ENCODE measurements at regions not wholly inside any gene's neighbourhood (a gene's known extent, or its start where the extent isn't known, plus 50 kb on each side); places are given as distances from the start of the nearest gene placed in this dataset.
"Not testable (repeated sequence)": the region's sequence is repeated elsewhere in the genome, so short reads cannot be mapped to it uniquely, and the experiment has no call there.

DNA sequence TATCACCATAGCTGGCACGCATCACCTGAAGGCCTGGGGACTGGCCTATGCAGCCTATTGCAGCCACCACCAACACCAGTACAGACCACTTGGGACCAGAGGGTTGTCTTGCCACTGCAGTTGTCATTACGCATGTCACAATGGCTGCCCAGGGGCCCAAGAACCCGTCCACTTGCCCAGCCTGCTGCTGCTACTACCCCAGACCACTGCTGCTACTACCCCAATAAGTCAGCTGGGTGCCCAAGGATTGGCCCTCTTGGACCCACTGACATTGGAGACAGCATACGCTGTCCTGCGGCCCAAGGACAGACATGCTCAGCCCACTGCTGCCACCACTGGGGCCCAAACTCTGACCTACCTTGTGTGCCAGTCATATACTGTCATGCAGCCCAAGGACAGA lies 102.7 kb upstream of the OR9Q1 start:
- DNase-seq, result no peak

GRCh38 chr11:57932105-57932504 lies 91.6 kb upstream of the OR9Q1 start:
- no peak for DNase-seq

DNA sequence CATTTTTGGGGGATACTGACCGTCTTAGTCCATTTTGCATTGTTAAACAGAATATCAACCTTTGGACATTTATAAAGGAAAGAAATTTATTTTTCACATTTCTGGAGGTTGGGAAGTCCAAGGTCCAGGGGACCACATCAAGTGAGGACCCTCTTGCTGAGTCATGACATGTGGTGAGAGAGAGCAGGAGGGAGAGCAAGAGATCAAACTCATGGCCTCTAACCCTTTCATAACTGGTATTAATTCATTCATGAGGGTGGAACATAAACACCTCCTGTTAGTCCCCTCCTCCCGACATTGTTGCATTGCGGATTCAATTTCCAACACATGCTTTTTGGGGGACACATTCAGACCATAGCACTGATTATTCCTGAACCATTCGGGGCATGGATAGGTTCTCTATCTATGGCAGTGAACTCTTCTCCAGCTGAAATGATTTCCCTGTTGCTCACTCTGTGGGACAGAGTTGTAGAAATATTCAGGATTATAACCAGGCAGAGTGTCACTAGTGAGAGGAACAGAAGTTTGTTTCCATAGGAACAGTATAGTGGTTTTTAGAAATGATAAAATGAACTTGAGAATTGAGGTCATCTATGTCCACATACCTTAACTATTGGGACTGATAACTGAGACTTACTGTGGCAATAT lies 88.2 kb upstream of the OR9Q1 start:
- no peak for DNase-seq

DNA sequence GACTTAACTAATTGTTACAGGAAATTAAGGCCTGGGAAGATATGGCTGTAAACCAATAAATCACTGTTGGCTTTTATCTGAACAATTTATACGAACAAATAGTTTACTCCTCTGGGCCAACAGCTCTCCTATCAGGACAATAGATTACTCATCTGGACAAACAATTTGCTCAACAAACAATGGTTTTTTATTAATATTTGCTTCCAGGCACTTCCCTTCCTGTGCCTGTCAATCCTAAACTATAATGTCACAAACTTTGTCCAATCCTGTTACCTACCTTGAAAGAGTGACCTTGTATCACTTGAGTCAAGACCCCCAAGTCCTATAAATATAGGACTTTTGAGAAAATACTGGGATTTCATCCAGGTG lies 87.6 kb upstream of the OR9Q1 start:
- DNase-seq, result no peak

- DNase-seq, result no peak
These were observed 86.2 kb upstream of the OR9Q1 start for GRCh38 chr11:57937431-57937830.

DNA sequence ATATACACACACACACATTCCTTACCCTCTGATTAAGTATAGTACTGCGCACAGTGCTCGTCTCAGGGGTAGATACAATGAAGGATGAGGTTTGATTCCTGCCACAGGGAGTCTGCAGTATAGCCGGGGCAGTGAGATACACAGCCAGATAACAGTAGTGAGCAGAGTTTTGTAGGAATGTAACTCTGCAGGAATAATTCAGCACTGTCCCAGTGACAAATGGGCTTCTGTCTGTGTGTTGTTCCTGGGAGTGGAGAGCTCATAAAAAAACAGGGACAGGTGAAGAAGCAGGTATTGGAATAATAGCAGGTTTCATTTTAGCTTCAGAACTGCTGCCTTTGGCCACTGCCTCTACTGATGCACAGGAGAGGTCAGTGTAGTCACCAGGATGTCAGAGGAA lies 85.3 kb upstream of the OR9Q1 start:
- no peak for DNase-seq

DNA sequence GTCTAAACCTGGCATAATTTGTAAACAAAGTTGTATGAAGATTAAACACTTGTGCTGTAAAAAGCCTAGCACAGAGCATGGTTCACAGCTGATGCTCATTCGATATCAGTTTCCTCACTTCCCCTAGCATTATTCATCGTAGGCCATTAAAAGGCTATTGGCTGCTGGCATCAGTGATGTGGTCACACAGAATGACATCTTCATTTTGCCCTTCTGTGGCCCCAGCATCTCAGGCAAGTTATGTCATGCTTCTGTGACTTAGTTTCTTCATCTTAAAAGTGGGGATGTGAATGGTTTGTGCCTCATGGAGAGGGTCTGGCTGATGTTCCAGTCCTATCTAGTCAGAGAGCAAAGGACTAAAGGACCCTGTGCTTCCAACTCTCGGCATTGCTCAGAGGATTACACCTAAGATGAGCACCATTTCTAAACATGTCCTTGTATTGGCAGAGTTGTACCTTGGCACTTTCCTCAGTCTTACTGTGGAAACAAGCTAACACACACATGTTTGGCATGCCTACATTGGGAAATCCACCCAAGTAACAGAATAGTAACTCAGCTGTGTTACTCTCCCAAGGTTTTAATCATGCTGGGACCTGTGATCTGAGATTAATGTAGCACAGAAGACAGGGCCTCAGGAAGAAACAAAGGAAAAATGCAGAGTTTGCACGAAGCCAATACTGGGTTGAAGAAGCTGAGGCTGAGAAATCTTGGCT lies 83.5 kb upstream of the OR9Q1 start:
- DNase-seq, result no peak

DNA sequence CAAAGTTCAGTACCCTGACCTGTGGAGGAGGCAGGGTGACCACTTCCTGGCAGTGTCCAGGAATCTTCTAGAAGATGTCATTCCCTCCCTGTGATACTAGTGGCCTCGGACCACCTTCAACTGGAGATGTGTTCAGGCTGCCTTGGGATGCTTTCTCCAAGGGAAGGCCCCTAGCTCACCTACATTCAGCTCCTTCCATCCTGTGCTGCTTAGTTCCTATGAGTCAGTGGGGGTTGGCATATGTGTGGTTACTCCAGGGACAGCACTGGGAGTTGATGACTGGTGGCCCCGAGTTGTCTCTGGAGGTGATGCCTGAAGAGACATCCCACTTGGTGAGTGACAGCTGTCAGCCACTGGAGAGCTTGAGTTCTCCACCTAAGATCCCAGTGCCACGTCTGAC lies 81.8 kb upstream of the OR9Q1 start:
- DNase-seq, result no peak

DNA sequence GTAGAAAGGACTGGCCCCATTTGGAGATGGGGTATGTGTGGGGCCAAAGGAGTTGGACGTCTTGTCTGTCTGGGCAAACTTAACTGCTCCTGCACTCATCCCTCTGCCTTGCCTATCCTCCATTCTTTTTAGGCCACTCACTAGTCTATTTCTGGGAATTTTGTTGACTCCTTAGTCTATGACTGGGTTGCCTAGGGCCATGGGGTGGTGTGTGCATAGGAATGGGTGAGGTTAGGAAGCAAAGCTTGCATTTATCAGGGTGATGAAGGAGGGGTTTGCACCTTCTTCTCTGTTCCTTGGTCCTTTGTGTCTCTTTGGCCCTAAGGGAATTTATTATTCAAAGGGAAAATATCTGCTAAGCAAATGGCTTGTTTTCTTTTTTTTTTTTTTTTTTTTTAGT lies 80.9 kb upstream of the OR9Q1 start:
- DNase-seq, result no peak

DNA sequence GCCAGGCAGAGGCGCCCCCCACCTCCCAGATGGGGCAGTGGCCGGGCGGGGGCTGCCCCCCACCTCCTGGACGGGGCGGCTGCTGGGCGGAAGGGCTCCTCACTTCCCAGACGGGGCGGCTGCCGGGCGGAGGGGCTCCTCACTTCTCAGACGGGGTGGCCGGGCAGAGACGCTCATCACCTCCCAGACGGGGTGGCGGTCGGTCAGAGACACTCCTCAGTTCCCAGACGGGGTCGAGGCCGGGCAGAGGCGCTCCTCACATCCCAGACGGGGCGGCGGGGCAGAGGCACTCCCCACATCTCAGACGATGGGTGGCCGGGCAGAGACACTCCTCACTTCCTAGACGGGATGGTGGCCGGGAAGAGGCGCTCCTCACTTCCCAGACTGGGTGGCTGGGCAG lies 79.9 kb upstream of the OR9Q1 start:
- DNase-seq, result not testable (repeated sequence)

DNA sequence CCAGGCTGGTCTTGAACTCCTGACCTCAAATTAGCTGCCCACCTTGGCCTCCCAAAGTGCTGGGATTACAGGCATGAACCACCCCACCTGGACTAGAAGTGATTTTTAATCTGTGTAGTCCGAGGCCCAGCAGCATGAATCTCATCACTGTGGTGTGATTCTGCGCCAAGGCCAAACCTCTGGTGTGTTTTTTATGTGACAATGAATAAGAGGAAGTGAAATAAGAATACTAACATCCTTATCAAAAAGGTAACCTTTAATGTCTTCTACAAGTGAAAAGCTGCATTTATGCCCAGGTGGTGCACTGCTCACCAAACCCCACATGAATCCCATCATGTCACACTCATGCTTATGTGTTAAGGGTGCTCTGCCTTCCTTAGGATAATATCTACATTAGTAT lies 77.1 kb upstream of the OR9Q1 start:
- no peak for DNase-seq

DNA sequence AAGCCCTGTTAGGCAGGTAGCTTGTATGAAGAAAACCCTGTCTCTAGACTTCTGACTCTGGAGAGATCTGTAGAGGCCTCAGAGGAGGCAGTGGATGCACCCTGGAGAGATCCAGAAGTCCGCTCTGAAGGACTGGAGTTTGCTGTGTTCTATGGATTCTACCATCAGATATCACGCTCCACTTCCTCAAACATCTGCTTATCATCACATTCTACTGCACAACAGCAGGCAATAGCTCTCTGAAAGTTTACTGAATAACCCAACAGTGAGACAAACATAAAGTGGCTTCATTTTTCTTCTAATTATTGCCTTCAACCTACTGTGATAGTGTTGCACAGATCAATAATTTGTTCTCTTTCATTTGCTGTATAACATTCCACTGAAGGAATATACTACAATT lies 59.0 kb upstream of the OR9Q1 start:
- DNase-seq, result no peak

- DNase-seq, result no peak
These were observed 52.2 kb upstream of the OR9Q1 start for GRCh38 chr11:57971272-57972012.

- no peak for DNase-seq
These were observed 51.7 kb upstream of the OR9Q1 start for GRCh38 chr11:57972013-57972367.

Measured in CD4-positive, alpha-beta T cell treated with Interleukin-1 beta for 1 hour (primary cell).